Osteoblast (primary cell): ENCODE measurements at regions not wholly inside any gene's neighbourhood (a gene's known extent, or its start where the extent isn't known, plus 50 kb on each side); places are given as distances from the start of the nearest gene placed in this dataset.

Experiments used
- DNase-seq: peaks from one replicate; pipeline ENCODE4 v3.0.0; 2011; ENCODE audit warnings: low spot score, mixed read lengths; ENCODE audit not compliant: insufficient read length; ENCODE audit errors: missing footprints
- H2AFZ ChIP-seq: 2 replicates; pipeline ENCODE4 v1.6.0; 2011; ENCODE audit warnings: mild to moderate bottlenecking, low read length
- H3K27ac ChIP-seq: 2 replicates; pipeline ENCODE4 v1.5.1; 2011; ENCODE audit warnings: mild to moderate bottlenecking, low read depth, low read length, moderate library complexity
- H3K27me3 ChIP-seq: 2 replicates; pipeline ENCODE4 v1.6.0; 2012; ENCODE audit warnings: mild to moderate bottlenecking, control low read depth, inconsistent platforms, low read length, moderate library complexity; ENCODE audit not compliant: insufficient read depth
- H3K36me3 ChIP-seq: 2 replicates; pipeline ENCODE4 v1.5.1; 2011; ENCODE audit warnings: mild to moderate bottlenecking, low read length, control low read depth, moderate library complexity; ENCODE audit not compliant: insufficient read depth
- H3K4me1 ChIP-seq: 2 replicates; pipeline ENCODE4 v1.5.1; 2011; ENCODE audit warnings: mild to moderate bottlenecking, low read length, control low read depth, moderate library complexity; ENCODE audit not compliant: insufficient read depth
- H3K4me2 ChIP-seq: 2 replicates; pipeline ENCODE4 v1.6.0; 2011; ENCODE audit warnings: mild to moderate bottlenecking, low read length; ENCODE audit not compliant: insufficient read depth
- H3K4me3 ChIP-seq: fragments of 200-600 bp; sonication (generic); 3 replicates; pipeline ENCODE4 v1.5.1; 2012; ENCODE audit warnings: mild to moderate bottlenecking, low read length, inconsistent platforms; ENCODE audit not compliant: insufficient read depth
- H3K79me2 ChIP-seq: 2 replicates; pipeline ENCODE4 v1.6.0; 2012; ENCODE audit warnings: mild to moderate bottlenecking, low read length, control low read depth, inconsistent platforms; ENCODE audit not compliant: insufficient read depth
- H3K9me3 ChIP-seq: 2 replicates; pipeline ENCODE4 v1.5.1; 2011; ENCODE audit warnings: low read depth, low read length, control low read depth
- H4K20me1 ChIP-seq: 2 replicates; pipeline ENCODE4 v1.6.0; 2012; ENCODE audit warnings: mild to moderate bottlenecking, low read length, control low read depth; ENCODE audit not compliant: insufficient read depth
- CTCF ChIP-seq: IDR thresholded peaks from 2 replicates; pipeline ENCODE4 v1.5.1; 2011; ENCODE audit warnings: mild to moderate bottlenecking, low read depth, low read length, moderate library complexity; ENCODE audit errors: extremely low read depth

GRCh38 chr7:18239212-18239611 is 211.6 kb upstream of the PRPS1L1 start:
- Histone ChIP-seq H3K9me3 (no peaks in the 10 kb centered on the region), H3K27me3 (no peaks in the 10 kb centered on the region), H3K27ac (no peak overlapping the region), H3K4me3 (no peak overlapping the region), H3K36me3 (no peaks in the 10 kb centered on the region), H3K4me1 (no peaks in the 10 kb centered on the region), H3K79me2 (no peaks in the 10 kb centered on the region), H4K20me1 (no peaks in the 10 kb centered on the region), H3K4me2 (no peak overlapping the region), H2AFZ (no peak overlapping the region)
- TF ChIP-seq CTCF = no peak
- DNase-seq = no peak

DNA sequence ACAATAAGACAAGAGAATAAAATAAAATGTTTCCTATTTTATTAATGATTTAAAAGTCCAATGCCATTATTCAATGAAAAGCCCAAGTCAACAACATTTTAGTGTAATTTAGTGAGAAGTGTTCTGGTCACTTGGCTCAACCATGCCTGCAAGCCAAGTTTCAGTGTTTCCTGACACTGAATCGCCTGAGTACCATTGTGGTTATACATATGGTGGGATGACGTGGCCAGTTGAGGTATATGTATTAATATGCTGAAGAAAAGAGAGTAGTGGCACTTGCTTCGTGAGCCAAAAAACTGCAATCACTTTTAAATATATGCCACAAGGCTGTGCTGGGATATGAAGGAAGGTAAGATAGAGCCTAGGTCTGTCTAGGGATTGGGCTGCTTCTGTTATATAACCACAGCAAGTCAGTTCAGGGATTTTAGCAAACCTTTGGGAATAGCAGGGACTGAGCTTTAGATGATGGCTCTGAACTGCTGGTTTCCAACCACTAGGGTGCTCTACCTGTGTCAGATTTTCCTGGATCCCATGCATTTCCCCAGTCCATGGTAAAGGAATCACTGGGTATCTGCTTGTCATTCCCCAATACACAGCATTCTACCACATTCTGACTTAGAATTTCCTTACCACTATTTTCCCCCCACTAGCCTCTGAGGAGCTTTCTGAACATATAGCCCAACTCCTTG is 214.0 kb upstream of the PRPS1L1 start:
- DNase-seq = no peak
- no peak overlapping the region for H3K4me3 ChIP-seq
- TF ChIP-seq CTCF = no peak
- no peak overlapping the region for H3K27ac ChIP-seq
- no peak overlapping the region for H2AFZ ChIP-seq
- no peaks in the 10 kb centered on the region for H3K9me3 ChIP-seq
- no peaks in the 10 kb centered on the region for H3K36me3 ChIP-seq
- no peaks in the 10 kb centered on the region for H4K20me1 ChIP-seq
- H3K4me2 ChIP-seq = no peak overlapping the region
- H3K27me3 ChIP-seq = no peaks in the 10 kb centered on the region
- no peaks in the 10 kb centered on the region for H3K79me2 ChIP-seq
- no peaks in the 10 kb centered on the region for H3K4me1 ChIP-seq

DNA sequence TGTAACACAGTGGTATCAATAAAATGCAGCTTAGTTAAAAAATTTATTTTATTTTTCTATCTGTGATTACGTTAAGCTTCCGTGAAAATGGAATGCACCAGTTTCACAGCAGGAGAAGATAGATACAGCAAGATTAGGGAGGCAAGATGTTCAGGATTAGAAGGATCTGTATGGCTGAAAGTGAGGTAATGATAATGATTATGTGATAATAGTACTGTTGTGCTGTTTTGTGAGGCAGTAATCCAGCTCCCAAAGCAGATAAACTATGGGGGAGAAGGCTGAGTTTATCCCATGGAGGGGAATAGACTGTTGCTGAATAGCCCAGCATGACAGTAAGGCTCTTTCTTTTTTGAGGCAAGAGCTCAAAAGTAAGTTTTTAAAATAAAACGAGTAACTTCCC is 216.1 kb upstream of the PRPS1L1 start:
- H4K20me1 ChIP-seq = no peaks in the 10 kb centered on the region

DNA sequence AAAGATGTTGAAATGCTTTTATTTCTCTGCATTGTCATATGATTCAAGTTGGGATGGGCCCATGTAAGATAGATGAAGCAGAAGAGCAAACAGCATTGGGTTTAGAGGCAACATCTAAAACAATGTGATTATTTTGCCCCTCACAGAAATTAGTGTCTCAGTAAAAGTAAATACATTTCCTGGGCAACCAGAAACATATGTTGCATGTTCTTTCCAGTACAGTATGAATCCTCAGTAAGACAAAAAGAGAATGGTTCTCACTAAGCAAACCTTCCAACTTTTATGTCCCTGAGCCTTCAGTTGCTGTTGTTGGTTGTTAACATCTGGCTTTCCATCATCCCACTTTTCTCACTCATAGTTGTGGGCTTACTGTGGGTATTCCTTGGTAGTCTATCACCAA is 222.5 kb upstream of the PRPS1L1 start:
- H3K36me3 ChIP-seq = no peaks in the 10 kb centered on the region
- no peaks in the 10 kb centered on the region for H3K9me3 ChIP-seq
- DNase-seq = no peak
- H3K27me3 ChIP-seq = no peaks in the 10 kb centered on the region
- no peak overlapping the region for H2AFZ ChIP-seq
- no peak overlapping the region for H3K4me3 ChIP-seq
- no peaks in the 10 kb centered on the region for H4K20me1 ChIP-seq
- H3K27ac ChIP-seq = no peak overlapping the region
- no peaks in the 10 kb centered on the region for H3K4me1 ChIP-seq
- H3K79me2 ChIP-seq = no peaks in the 10 kb centered on the region
- TF ChIP-seq CTCF = no peak
- no peak overlapping the region for H3K4me2 ChIP-seq

More for the DNA sequence above, 216.1 kb upstream of the PRPS1L1 start:
- no peaks in the 10 kb centered on the region for H3K79me2 ChIP-seq
- no peak overlapping the region for H3K27ac ChIP-seq
- H3K4me3 ChIP-seq = no peak overlapping the region
- no peaks in the 10 kb centered on the region for H3K9me3 ChIP-seq
- TF ChIP-seq CTCF = no peak
- no peak for DNase-seq
- H3K27me3 ChIP-seq = no peaks in the 10 kb centered on the region
- no peaks in the 10 kb centered on the region for H3K36me3 ChIP-seq
- no peaks in the 10 kb centered on the region for H3K4me1 ChIP-seq
- H2AFZ ChIP-seq = no peak overlapping the region
- H3K4me2 ChIP-seq = no peak overlapping the region
